HCT116 (cell line): ENCODE measurements at regions not wholly inside any gene's neighbourhood (a gene's known extent, or its start where the extent isn't known, plus 50 kb on each side); places are given as distances from the start of the nearest gene placed in this dataset.

Source experiments
- ATAC-seq: fragments of 200-7000 bp; cut with Tn5 transposase; 2 replicates; pipeline ENCODE4 v1.9.1; 2020; ENCODE audit warnings: mild to moderate bottlenecking, moderate library complexity
- BruUV-seq: library from RNA; stranded (reverse); fragments of 400-500 nt; replicated peaks from 2 replicates; lab custom pipeline; 2021; lab: Mats Ljungman, UMichigan
- CTCF ChIA-PET: fragments of 300-600 bp; sonication (Branson Sonifier 250); formaldehyde crosslinking; loops from one replicate; lab custom pipeline; 2021; ENCODE audit warnings: antibody characterized with exemption; lab: Charles Lee
- POLR2A ChIA-PET: fragments of 300-600, 350-600 bp; sonication (Branson Sonifier 250); formaldehyde crosslinking; loops from one replicate; lab custom pipeline; 2021; ENCODE audit warnings: antibody characterized with exemption; lab: Charles Lee
- RAD21 ChIA-PET, 2 experiments: fragments of 300-600 bp; sonication (Branson Sonifier 250); formaldehyde crosslinking; loops; one replicate each; lab custom pipeline; 2023; ENCODE audit warnings: low total read pairs in 2 of 2; ENCODE audit not compliant: uncharacterized antibody in 2 of 2, unreplicated experiment in 2 of 2, low non-redundant PET in 1 of 2; lab: Charles Lee
- DNase-seq: peaks from one replicate; pipeline ENCODE4 v3.0.0-alpha.2; 2010; ENCODE audit warnings: low read depth, low spot score
- H2AFZ ChIP-seq: fragments of 200-600 bp; shearing (Covaris generic), sonication (generic); 2 replicates; pipeline ENCODE4 v1.6.1; 2017; ENCODE audit warnings: low read depth, mixed run types, mixed read lengths, antibody characterized with exemption, low read length; ENCODE audit not compliant: poor library complexity, severe bottlenecking
- H3K27ac ChIP-seq: 2 replicates; pipeline ENCODE4 v1.5.1; 2012; ENCODE audit warnings: low read depth, low read length
- H3K27me3 ChIP-seq: fragments of 200-600 bp; sonication (generic); 2 replicates; pipeline ENCODE4 v1.6.1; 2016; ENCODE audit warnings: mixed run types, low read length, mixed read lengths; ENCODE audit not compliant: insufficient read depth
- H3K36me3 ChIP-seq, 2 experiments: fragments of 200-500 bp in 1 of 2; fragments of 200-600 bp in 1 of 2; sonication (Bioruptor generic) in 1 of 2; sonication (generic) in 1 of 2; 2 replicates each; pipeline versions ENCODE4 v1.5.1 to v1.6.1; 2014 to 2016; ENCODE audit warnings: low read length in 2 of 2, inconsistent platforms in 1 of 2, mixed read lengths in 1 of 2, mixed run types in 1 of 2; ENCODE audit not compliant: insufficient read depth in 2 of 2, control insufficient read depth in 1 of 2
- H3K4me1 ChIP-seq, 2 experiments: fragments of 200-600 bp in 1 of 2; sonication (generic) in 1 of 2; 2 replicates each; pipeline versions ENCODE4 v1.5.1 to v1.6.1; 2012 to 2017; ENCODE audit warnings: low read length in 2 of 2, inconsistent platforms in 1 of 2, mild to moderate bottlenecking in 1 of 2, mixed read lengths in 1 of 2, mixed run types in 1 of 2, moderate library complexity in 1 of 2; ENCODE audit not compliant: insufficient read depth in 2 of 2, control insufficient read depth in 1 of 2
- H3K4me2 ChIP-seq: fragments of 200-600 bp; sonication (generic); 2 replicates; pipeline ENCODE4 v1.6.1; 2017; ENCODE audit warnings: mixed run types, low read length, mixed read lengths
- H3K4me3 ChIP-seq, 2 experiments: fragments of 200-600 bp in 1 of 2; sonication (generic) in 1 of 2; replicated peaks in 1 of 2; 2 replicates each; pipeline ENCODE4 v1.5.1; 2011 to 2016; ENCODE audit warnings: low read length in 2 of 2, control low read depth in 1 of 2, low read depth in 1 of 2, mild to moderate bottlenecking in 1 of 2, mixed read lengths in 1 of 2, mixed run types in 1 of 2
- H3K79me2 ChIP-seq: fragments of 200-600 bp; sonication (generic); 2 replicates; pipeline ENCODE4 v1.6.1; 2017; ENCODE audit warnings: mild to moderate bottlenecking, mixed run types, low read length, moderate library complexity, mixed read lengths; ENCODE audit not compliant: insufficient read depth
- H3K9ac ChIP-seq: fragments of 200-600 bp; sonication (generic); 2 replicates; pipeline ENCODE4 v1.6.1; 2016; ENCODE audit warnings: low read length, mixed read lengths
- H3K9me2 ChIP-seq: fragments of 200-600 bp; sonication (generic), shearing (Covaris generic); 2 replicates; pipeline ENCODE4 v1.6.1; 2017; ENCODE audit warnings: mixed run types, mild to moderate bottlenecking, moderate library complexity; ENCODE audit not compliant: insufficient read depth
- H3K9me3 ChIP-seq, 2 experiments: fragments of 200-500 bp in 1 of 2; fragments of 200-600 bp in 1 of 2; sonication (Bioruptor generic) in 1 of 2; sonication (generic) in 1 of 2; 2 replicates each; pipeline ENCODE4 v1.6.1; 2014 to 2017; ENCODE audit warnings: low read length in 2 of 2, mixed read lengths in 2 of 2, inconsistent platforms in 1 of 2, low read depth in 1 of 2, mild to moderate bottlenecking in 1 of 2, mixed run types in 1 of 2, moderate library complexity in 1 of 2; ENCODE audit not compliant: control insufficient read depth in 1 of 2, insufficient read depth in 1 of 2
- H4K20me1 ChIP-seq: fragments of 200-600 bp; sonication (generic), shearing (Covaris generic); 2 replicates; pipeline ENCODE4 v1.6.1; 2017; ENCODE audit warnings: mixed run types, mild to moderate bottlenecking, moderate library complexity; ENCODE audit not compliant: insufficient read depth
- CBX3 ChIP-seq: IDR thresholded peaks from 2 replicates; pipeline ENCODE4 v1.6.1; 2012; ENCODE audit warnings: low read depth
- CEBPB ChIP-seq: IDR thresholded peaks from 2 replicates; pipeline ENCODE4 v1.6.1; 2012; ENCODE audit warnings: low read depth
- EGR1 ChIP-seq: IDR thresholded peaks from 2 replicates; pipeline ENCODE4 v1.6.1; 2012; ENCODE audit warnings: low read depth
- EZH2phosphoT487 ChIP-seq: fragments of 200-600 bp; IDR thresholded peaks from 2 replicates; pipeline ENCODE4 v1.6.1; 2018; ENCODE audit warnings: antibody characterized with exemption, borderline replicate concordance
- FOSL1 ChIP-seq: IDR thresholded peaks from 2 replicates; pipeline ENCODE4 v1.6.1; 2012; ENCODE audit warnings: low read depth
- JUND ChIP-seq: IDR thresholded peaks from 2 replicates; pipeline ENCODE4 v1.6.1; 2012
- POLR2A ChIP-seq: IDR thresholded peaks from 2 replicates; pipeline ENCODE4 v1.7.0; 2011; ENCODE audit warnings: borderline replicate concordance; ENCODE audit not compliant: insufficient read depth, insufficient read length; ENCODE audit errors: extremely low read depth
- RAD21 ChIP-seq: IDR thresholded peaks from 2 replicates; pipeline ENCODE4 v1.6.1; 2012; ENCODE audit warnings: low read depth, mild to moderate bottlenecking
- SIN3A ChIP-seq: IDR thresholded peaks from 2 replicates; pipeline ENCODE4 v1.6.1; 2012; ENCODE audit warnings: low read depth
- SRF ChIP-seq: IDR thresholded peaks from 2 replicates; pipeline ENCODE4 v1.6.1; 2012; ENCODE audit warnings: low read depth
- TCF7L2 ChIP-seq: IDR thresholded peaks from 2 replicates; pipeline ENCODE4 v1.7.0; 2011; ENCODE audit warnings: borderline replicate concordance, inconsistent platforms; ENCODE audit not compliant: insufficient read depth, insufficient read length; ENCODE audit errors: extremely low read depth
- YY1 ChIP-seq: IDR thresholded peaks from 2 replicates; pipeline ENCODE4 v1.6.1; 2011; ENCODE audit warnings: low read length, low read depth, moderate library complexity, mild to moderate bottlenecking; ENCODE audit not compliant: insufficient replicate concordance; ENCODE audit errors: extremely low read depth
- ZFX ChIP-seq: fragments of 450-650 bp; IDR thresholded peaks from 2 replicates; pipeline ENCODE4 v1.6.1; 2017
- ZNF274 ChIP-seq: fragments of 200-500 bp; sonication (Bioruptor generic); IDR thresholded peaks from 2 replicates; pipeline ENCODE4 v1.6.1; 2014; ENCODE audit warnings: mild to moderate bottlenecking, low read depth, low read length, inconsistent platforms
- intact Hi-C: fragments of 100-400 bp; cut with micrococcal nuclease; formaldehyde crosslinking; loops from 2 replicates; pipeline ENCODE4 v1.10.0; 2022
- TF ChIP-seq, protein P1 (sequence below), 3 experiments: fragments of 200-600 bp in 1 of 3; sonication (generic) in 1 of 3; IDR thresholded peaks in 2 of 3; conservative IDR thresholded peaks in 1 of 3; 2 replicates each; pipeline ENCODE4 v1.5.1; 2012 to 2017; ENCODE audit warnings: low read depth in 2 of 3, low read length in 2 of 3, antibody characterized with exemption in 1 of 3, borderline replicate concordance in 1 of 3, control low read depth in 1 of 3, mild to moderate bottlenecking in 1 of 3, mixed read lengths in 1 of 3, mixed run types in 1 of 3, moderate library complexity in 1 of 3; ENCODE audit not compliant: insufficient read depth in 1 of 3
- TF ChIP-seq, protein P2 (sequence below): IDR thresholded peaks from 2 replicates; pipeline ENCODE4 v1.6.1; 2012

DNA sequence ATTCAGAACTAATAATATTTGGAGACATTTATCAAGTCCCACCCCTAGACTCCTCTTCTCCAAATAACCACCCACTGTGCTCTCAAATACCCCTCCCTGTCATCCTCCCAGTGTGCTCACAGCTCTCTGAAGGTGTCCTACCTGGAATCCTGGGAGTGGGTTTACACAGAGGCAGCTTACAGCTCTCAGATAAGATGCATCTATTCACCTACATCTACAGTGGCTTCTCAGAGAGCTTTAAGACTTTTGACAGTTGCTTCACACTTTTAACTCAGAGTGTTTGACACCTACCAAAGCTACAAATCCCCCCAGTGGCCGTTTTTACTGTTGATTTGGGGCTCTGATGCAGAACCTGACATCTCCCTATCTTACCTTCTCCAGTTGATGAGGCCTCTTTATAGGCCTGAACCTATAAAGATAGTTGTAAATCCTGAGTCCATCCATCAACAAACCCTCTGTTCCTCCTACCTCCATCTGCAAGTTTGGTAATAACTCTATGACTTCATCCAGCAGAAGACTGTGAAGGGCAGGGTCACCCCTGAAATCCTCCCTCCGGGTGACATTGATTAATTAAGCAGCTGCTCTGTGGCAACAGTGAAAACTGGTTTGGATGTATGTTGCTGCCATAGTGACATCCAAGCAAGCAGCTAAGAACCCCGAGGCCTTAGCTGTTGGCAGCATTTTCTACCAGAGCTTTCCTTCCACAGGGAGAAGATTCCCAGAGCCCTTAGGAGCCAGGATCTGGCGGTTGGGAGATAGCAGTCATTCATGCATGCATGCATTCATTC lies 226.1 kb upstream of the RREB1 start:
- CTCF ChIA-PET = interaction anchor here (0.8 to 1.7 kb wide), 2 partner anchors 55 to 123 kb away, joined by 3 to 5 read pairs; no protein-coding TSS in a partner anchor
- H2AFZ ChIP-seq = no peak overlapping the region
- no peaks in the 10 kb centered on the region for H3K9me2 ChIP-seq
- H3K9ac ChIP-seq = no peak overlapping the region
- H3K79me2 ChIP-seq = no peaks in the 10 kb centered on the region
- POLR2A ChIA-PET = interaction anchor here (1.1 kb wide), 1 partner anchor 56 kb away, joined by 3 read pairs; no protein-coding TSS in a partner anchor
- no peak for ATAC-seq
- H3K4me3 ChIP-seq = no peak overlapping the region
- intact Hi-C loops = no loop called here
- H3K27me3 ChIP-seq = no peaks in the 10 kb centered on the region
- H3K27ac ChIP-seq = no peak overlapping the region
- H4K20me1 ChIP-seq = no peaks in the 10 kb centered on the region
- H3K36me3 ChIP-seq = no peaks in the 10 kb centered on the region
- TF ChIP-seq, protein P1, sequence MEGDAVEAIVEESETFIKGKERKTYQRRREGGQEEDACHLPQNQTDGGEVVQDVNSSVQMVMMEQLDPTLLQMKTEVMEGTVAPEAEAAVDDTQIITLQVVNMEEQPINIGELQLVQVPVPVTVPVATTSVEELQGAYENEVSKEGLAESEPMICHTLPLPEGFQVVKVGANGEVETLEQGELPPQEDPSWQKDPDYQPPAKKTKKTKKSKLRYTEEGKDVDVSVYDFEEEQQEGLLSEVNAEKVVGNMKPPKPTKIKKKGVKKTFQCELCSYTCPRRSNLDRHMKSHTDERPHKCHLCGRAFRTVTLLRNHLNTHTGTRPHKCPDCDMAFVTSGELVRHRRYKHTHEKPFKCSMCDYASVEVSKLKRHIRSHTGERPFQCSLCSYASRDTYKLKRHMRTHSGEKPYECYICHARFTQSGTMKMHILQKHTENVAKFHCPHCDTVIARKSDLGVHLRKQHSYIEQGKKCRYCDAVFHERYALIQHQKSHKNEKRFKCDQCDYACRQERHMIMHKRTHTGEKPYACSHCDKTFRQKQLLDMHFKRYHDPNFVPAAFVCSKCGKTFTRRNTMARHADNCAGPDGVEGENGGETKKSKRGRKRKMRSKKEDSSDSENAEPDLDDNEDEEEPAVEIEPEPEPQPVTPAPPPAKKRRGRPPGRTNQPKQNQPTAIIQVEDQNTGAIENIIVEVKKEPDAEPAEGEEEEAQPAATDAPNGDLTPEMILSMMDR (IDR thresholded peaks at IDR 0.05 in 2 of 3, conservative IDR thresholded peaks at IDR 0.05 in 1 of 3; ENCODE audit: borderline replicate concordance in 1 of 3, insufficient read depth in 1 of 3, low read depth in 2 of 3, low read length in 2 of 3) = 0 out of 6 replicates have a peak, but pooled peaks of 1 of the 3 experiments have one; percentile 11
- TF ChIP-seq CBX3 = no peak
- TF ChIP-seq, all 23 proteins: peak for 1
- no peak overlapping the region for H3K4me2 ChIP-seq
- BruUV-seq = no TSS peak
- RAD21 ChIA-PET = interaction anchor here in 1 of 2 experiments (0.6 kb wide), 1 partner anchor 98 kb away, joined by 6 read pairs; no protein-coding TSS in a partner anchor
- DNase-seq = no peak
- 0 out of 4 replicates have a peak, but pooled peaks cover 0 to 2% of the 10 kb centered on the region in 2 experiments for H3K9me3 ChIP-seq
- peaks cover 5 to 31% of the 10 kb centered on the region in 2 experiments for H3K4me1 ChIP-seq

DNA sequence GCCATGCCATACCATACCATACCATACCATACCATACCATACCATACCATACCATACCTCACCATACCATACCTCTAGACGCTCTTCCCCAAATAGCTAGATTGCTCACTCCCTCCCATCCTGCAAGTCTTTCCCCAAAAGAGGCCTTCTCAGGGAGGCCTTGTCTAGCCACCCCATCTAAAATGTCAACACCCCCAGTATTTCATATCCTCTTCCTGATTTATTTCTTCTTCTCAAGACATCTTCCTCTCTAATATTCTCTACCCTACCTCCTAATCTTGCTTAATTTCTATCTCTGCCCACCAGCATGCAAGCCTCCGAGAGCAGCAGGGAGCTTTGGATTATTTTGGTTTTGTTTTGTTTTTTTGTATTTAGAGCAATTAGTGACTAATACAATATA lies 225.2 kb upstream of the RREB1 start:
- no peak for DNase-seq
- no peak overlapping the region for H3K4me3 ChIP-seq
- no peaks in the 10 kb centered on the region for H3K27me3 ChIP-seq
- ChIA-PET CTCF (interaction anchor here (1.7 kb wide), 1 partner anchor 124 kb away, joined by 5 read pairs; no protein-coding TSS in a partner anchor), RAD21 (no interaction called here), POLR2A (no interaction called here)
- H3K9me3 ChIP-seq = no peaks in the 10 kb centered on the region
- no TSS peak for BruUV-seq
- no peak overlapping the region for H3K27ac ChIP-seq
- H3K36me3 ChIP-seq = no peaks in the 10 kb centered on the region
- no peaks in the 10 kb centered on the region for H3K9me2 ChIP-seq
- peak overlapping the region; percentile 40 for H3K4me2 ChIP-seq
- H4K20me1 ChIP-seq = no peaks in the 10 kb centered on the region
- no peak overlapping the region for H3K9ac ChIP-seq
- H3K4me1 ChIP-seq = peaks cover 5 to 32% of the 10 kb centered on the region in 2 experiments
- H2AFZ ChIP-seq = peak overlapping the region; percentile 42
- H3K79me2 ChIP-seq = no peaks in the 10 kb centered on the region
- no peak for ATAC-seq
- intact Hi-C loops = no loop called here
- no peak for TF ChIP-seq ZNF274
- TF ChIP-seq, protein P2, sequence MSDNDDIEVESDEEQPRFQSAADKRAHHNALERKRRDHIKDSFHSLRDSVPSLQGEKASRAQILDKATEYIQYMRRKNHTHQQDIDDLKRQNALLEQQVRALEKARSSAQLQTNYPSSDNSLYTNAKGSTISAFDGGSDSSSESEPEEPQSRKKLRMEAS = no peak
- no peak for TF ChIP-seq ZFX
- TF ChIP-seq JUND = no peak
- TF ChIP-seq CEBPB = no peak
- no peak for TF ChIP-seq EGR1
- TF ChIP-seq RAD21 = no peak
- no peak for TF ChIP-seq CBX3
- TF ChIP-seq SRF = no peak
- TF ChIP-seq SIN3A = no peak
- no peak for TF ChIP-seq FOSL1
- no peak for TF ChIP-seq POLR2A
- TF ChIP-seq EZH2phosphoT487 = no peak
- no peak for TF ChIP-seq YY1
- TF ChIP-seq TCF7L2 = no peak
